Kidney epithelial cell (primary cell): ENCODE measurements at regions not wholly inside any gene's neighbourhood (a gene's known extent, or its start where the extent isn't known, plus 50 kb on each side); places are given as distances from the start of the nearest gene placed in this dataset.

ENCODE experiments used
- DNase-seq: peaks from one replicate; pipeline ENCODE4 v3.0.0-alpha.2; 2010; ENCODE audit warnings: low read depth
- H3K27me3 ChIP-seq: 2 replicates; pipeline ENCODE4 v1.6.0; 2011; ENCODE audit warnings: low read length; ENCODE audit not compliant: control insufficient read depth, insufficient read depth
- H3K36me3 ChIP-seq: 2 replicates; pipeline ENCODE4 v1.5.1; 2011; ENCODE audit warnings: low read length; ENCODE audit not compliant: control insufficient read depth, insufficient read depth
- H3K4me3 ChIP-seq: 2 replicates; pipeline ENCODE4 v1.5.1; 2011; ENCODE audit warnings: low read depth, mild to moderate bottlenecking, control low read depth, low read length
- TF ChIP-seq, protein P1 (sequence below): IDR thresholded peaks from 2 replicates; pipeline ENCODE4 v1.5.1; 2011; ENCODE audit warnings: mild to moderate bottlenecking, moderate library complexity, low read length, control low read depth, inconsistent platforms; ENCODE audit not compliant: insufficient read depth, poor library complexity, severe bottlenecking

DNA sequence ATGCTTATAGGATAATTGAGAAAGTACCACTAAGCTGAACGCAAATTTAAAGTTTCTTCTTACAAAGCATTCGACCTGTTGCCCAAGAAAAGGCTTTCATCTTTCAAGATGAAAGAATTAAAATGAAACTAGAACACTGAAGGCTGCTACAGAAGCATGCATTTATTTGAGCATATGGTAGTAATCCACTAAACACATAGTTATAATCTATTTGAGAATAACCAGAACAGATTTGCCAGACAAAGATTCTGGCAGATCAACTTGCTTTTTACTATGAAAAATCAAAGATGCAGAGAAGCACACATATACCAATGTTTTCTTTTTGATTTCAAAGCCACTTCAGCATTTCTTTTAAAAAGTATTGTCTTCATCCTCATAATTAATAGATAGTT lies 412.2 kb downstream of the UTRN start:
- H3K27me3 ChIP-seq = no peaks in the 10 kb centered on the region
- H3K36me3 ChIP-seq = no peaks in the 10 kb centered on the region
- TF ChIP-seq, protein P1, sequence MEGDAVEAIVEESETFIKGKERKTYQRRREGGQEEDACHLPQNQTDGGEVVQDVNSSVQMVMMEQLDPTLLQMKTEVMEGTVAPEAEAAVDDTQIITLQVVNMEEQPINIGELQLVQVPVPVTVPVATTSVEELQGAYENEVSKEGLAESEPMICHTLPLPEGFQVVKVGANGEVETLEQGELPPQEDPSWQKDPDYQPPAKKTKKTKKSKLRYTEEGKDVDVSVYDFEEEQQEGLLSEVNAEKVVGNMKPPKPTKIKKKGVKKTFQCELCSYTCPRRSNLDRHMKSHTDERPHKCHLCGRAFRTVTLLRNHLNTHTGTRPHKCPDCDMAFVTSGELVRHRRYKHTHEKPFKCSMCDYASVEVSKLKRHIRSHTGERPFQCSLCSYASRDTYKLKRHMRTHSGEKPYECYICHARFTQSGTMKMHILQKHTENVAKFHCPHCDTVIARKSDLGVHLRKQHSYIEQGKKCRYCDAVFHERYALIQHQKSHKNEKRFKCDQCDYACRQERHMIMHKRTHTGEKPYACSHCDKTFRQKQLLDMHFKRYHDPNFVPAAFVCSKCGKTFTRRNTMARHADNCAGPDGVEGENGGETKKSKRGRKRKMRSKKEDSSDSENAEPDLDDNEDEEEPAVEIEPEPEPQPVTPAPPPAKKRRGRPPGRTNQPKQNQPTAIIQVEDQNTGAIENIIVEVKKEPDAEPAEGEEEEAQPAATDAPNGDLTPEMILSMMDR = no peak
- no peak for DNase-seq
- no peak overlapping the region for H3K4me3 ChIP-seq

DNA sequence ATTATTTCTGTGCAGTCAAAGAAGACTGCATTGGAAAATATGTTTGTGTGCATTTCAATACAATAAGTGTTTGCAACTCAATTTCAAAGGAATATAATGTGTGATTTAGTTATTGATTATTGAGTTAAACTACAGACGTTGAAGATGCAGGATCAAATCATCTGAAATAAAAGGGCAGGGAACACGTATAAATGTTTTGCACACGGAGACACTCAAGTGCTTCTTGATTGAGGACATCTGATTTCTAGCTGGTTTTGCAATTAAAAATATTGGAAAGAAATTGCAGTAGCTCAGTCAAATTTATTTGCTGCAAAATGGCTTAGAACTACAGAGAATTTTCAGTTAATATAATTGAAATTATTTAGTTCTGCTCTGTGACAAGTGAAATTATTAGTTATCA lies 412.7 kb downstream of the UTRN start:
- no peaks in the 10 kb centered on the region for H3K36me3 ChIP-seq
- H3K27me3 ChIP-seq = no peaks in the 10 kb centered on the region
- no peak overlapping the region for H3K4me3 ChIP-seq
- DNase-seq = no peak
- TF ChIP-seq, protein P1 = no peak

DNA sequence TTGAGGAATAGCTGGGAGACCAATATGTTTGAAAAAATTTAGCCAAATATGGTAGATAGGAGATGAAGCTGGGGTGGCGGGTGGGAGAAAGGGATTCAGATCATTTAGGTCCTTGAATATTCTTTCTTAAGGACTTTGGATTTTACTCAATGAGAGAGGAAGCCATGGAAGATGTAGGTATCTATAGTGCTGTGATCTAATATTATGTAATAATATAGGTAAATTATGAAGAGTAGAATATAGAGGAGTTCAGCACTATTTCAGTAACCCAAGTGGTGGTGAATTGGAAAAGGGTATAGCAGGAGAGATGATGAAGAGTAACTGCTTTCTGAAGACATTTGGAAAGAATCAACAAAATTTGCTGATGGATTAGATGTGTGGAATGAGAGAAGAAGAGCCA lies 417.6 kb downstream of the UTRN start:
- no peaks in the 10 kb centered on the region for H3K27me3 ChIP-seq
- H3K4me3 ChIP-seq = no peak overlapping the region
- TF ChIP-seq, protein P1 = no peak
- H3K36me3 ChIP-seq = no peaks in the 10 kb centered on the region
- DNase-seq = no peak

DNA sequence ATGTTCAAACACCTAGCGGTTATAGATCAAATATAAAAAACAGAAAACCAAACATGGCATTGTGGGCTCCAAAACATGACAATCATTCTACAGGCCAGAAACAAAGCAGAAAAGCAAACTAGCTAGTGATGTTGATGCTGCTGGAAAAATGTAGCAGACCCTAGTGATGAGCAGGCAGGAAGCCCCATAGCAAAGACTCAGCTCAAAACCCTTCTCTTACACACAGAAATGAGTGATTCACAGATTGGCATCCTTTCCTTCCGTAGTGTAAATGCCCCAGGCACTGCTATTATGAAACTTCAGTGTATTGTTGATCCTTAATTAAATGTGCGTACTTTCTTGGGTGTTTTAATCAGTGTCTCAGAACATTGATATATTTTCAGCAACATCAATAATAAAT lies 425.1 kb downstream of the UTRN start:
- Histone ChIP-seq H3K4me3 (no peak overlapping the region), H3K27me3 (no peaks in the 10 kb centered on the region), H3K36me3 (no peaks in the 10 kb centered on the region)
- DNase-seq = peak; percentile 48
- TF ChIP-seq, protein P1 = no peak

DNA sequence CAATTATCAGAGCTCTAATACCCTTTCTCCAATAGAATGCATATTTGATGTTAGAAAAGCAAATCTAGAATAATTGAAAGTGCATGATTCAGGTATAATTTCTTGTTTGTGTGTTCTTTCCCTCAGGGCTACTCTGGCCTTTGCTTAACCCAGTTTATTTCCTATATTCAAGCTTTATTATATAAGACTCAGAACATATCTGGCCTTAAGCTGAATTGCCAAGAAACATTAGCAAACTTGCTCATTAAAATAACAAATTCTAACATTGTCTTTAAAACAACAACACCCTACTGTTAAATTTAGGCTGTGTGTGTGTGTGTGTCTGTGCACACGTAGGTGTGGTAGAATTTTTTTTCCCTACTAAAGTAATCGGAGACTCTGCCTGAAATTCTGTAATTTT lies 426.5 kb downstream of the UTRN start:
- H3K4me3 ChIP-seq = no peak overlapping the region
- H3K36me3 ChIP-seq = no peaks in the 10 kb centered on the region
- TF ChIP-seq, protein P1 = no peak
- no peaks in the 10 kb centered on the region for H3K27me3 ChIP-seq
- DNase-seq = no peak

DNA sequence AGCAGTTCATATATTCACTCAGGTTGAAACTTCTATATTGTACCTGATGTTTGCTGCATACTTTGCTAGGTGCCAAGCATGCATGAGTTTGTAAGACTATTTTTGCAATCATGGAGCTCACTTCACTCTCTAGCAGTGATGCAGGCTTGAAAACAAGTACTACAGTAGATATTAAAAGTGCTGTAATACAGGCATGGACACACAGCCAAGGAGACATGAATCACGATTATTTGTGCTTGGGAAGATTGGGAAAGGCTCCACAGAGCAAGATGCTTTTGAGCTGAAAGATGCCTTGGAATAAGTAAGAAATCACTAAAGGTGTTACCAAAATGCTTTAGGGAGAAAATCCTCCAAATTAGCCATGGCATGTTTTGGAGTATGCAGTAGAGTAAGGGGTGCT lies 427.4 kb downstream of the UTRN start:
- no peak for DNase-seq
- H3K4me3 ChIP-seq = no peak overlapping the region
- no peaks in the 10 kb centered on the region for H3K36me3 ChIP-seq
- TF ChIP-seq, protein P1 = no peak
- H3K27me3 ChIP-seq = no peaks in the 10 kb centered on the region
